Stimulated activated CD4-positive, alpha-beta T cell treated with anti-CD3 and anti-CD28 coated beads, TNF-alpha, amount 100 ng/mL, for 1 hour (primary cell): ENCODE measurements at regions not wholly inside any gene's neighbourhood (a gene's known extent, or its start where the extent isn't known, plus 50 kb on each side); places are given as distances from the start of the nearest gene placed in this dataset.
"Not testable (repeated sequence)": the region's sequence is repeated elsewhere in the genome, so short reads cannot be mapped to it uniquely, and the experiment has no call there.

Source experiments
- DNase-seq, 3 donors: peaks; one replicate each; pipeline ENCODE4 v3.0.0-alpha.2; 2020; ENCODE audit warnings: low read depth in 3 of 3, low spot score in 1 of 3

DNA sequence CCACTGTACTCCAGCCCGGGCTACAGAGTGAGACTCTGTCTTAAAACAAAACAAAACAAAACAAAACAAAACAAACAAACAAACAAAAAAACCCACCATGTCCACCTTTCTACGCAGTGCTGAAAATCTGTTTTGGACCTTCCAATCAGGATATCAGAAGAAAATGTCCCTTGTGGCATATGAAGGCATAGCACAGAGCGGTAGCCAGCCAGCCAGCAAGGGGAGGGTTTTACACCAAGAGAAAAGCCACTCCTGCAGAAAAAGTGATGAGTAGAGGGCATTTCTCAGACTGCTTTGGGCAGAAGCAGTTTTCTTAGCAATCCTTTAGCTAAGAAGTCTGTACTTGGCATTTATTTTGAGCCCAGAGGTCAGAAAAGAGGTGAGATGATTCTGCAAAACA is 612.2 kb downstream of the TYW1 start:
- no peak for DNase-seq

GRCh38 chr7:67610897-67611296 is 614.3 kb downstream of the TYW1 start:
- DNase-seq: no peak

DNA sequence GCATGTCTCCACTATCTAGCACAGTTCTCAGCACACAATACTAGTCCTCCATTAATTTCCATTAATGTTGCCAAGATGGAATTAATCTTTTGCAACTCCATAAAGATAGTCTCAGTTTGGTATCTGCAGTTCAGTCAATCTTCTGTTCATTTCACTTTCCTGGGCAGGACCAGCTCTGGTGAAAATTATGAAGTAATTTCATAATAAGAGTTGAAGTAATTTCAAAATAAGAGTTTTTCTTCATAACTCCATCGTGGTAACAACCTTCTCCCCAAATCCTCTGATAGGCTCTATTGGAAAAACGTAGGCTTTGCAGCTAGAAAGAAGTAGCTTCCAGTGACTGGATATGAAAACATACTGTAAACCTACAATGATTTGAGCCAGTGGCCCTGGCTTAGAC is 618.2 kb downstream of the TYW1 start:
- DNase-seq: no peak

DNA sequence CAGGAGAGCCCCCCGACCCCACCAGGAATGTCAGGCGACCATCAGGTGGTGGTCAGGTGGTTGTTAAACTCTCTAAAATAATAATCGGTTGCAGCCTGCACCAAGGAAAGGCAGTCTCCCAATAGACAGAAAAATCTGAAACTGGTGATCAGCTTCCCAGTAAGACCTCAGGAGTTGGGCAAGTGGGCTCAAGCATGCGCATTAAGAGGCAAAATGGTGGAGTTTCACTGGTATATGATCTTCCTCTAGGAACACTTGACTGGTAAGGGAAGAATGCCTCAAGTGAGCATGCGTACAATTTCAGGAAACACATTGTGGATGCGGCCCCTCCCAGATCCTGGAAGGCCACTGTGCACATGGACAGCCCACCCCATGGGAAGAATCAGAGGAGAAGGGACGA is 619.9 kb downstream of the TYW1 start:
- no peak for DNase-seq

- DNase-seq: no peak
Measured at GRCh38 chr7:67618556-67619162, 622.0 kb downstream of the TYW1 start.

GRCh38 chr7:67619175-67619574 is 622.5 kb downstream of the TYW1 start:
- DNase-seq: no peak

- no peak for DNase-seq
Measured at GRCh38 chr7:67620216-67620933, 623.7 kb downstream of the TYW1 start.

DNA sequence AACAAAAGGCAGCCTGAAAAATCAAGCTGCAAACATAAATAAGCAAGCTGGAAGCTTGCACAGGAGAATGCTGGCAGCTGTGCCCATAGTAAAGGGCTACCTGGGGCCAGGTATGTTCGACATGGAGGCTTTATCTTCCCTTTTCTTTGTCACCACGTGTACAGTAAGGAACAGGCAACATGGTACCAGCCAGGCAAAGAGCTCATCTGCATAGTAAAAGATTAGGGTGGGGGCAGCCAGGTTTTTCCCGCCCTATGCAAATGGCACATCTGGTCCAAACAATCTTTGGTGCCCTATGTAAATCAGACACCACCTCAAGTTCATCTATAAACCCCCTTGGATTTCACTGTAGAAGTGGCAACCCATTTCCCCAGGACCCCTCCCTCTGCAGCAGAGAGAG is 625.1 kb downstream of the TYW1 start:
- no peak for DNase-seq

GRCh38 chr7:67625257-67625737 is 628.7 kb downstream of the TYW1 start:
- DNase-seq: no peak

DNA sequence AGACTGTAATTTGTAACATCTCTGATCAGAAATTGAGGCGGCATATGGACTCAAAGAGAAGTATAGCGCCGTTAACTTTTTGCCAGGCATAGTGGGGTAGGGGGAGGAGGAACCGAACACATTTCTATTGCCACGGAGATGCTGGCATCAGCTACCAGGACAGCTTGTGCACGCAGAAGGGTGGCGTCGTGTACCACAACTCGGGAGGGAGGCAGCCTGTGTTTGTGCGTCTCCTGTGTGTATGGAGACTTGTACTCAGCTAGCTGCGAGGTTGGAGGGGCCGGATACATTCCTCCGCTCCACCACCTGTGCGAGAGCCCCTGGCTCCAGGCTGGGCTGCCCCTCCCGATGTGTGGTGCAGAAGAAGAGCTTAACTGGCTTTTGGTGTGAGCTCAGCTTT is 634.8 kb downstream of the TYW1 start:
- no peak for DNase-seq

GRCh38 chr7:67635271-67635670 is 638.6 kb downstream of the TYW1 start:
- no peak for DNase-seq

GRCh38 chr7:67636348-67637022 is 639.9 kb downstream of the TYW1 start:
- DNase-seq: no peak

GRCh38 chr7:67637023-67637358 is 640.4 kb downstream of the TYW1 start:
- no peak for DNase-seq

GRCh38 chr7:67642542-67642941 is 645.9 kb downstream of the TYW1 start:
- not testable (repeated sequence) for DNase-seq

DNA sequence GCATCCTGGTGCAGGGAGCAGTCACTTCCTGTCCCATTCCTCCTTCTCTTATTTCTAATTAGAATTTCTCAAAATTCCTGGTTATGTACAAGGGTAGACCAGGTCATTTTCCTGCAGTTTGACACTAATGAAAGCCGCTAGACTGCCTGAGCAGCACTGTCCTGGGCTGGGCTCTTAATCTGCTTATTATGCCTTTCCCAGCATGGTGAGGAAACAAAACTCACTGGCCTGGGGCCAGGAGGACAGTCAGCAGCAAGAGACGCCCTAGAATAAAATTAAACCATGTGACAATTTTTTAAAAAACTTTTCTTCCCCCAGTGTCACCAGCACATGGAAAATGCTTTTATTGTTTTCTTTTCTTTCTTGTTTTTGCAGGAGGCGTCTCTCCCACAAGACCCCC is 647.5 kb downstream of the TYW1 start:
- no peak for DNase-seq

DNA sequence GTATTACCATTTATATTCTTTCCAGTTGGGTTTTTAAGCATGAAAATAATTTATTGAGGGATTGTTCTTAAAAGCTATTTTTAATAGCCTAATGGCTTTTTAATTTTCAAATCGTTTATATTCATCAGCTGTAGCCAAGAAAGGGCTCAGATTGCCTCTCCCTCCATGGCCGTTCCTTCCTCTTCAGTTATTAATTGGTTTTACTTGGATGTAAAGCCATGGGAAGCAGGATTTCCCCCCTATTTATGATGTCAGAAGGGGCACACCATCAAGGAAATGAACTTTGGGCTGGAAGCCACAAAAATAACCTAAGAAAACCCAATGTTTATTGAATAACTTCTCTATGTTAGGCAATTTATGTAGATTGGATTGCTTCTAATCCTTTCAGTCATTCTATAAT is 656.3 kb downstream of the TYW1 start:
- no peak for DNase-seq

DNA sequence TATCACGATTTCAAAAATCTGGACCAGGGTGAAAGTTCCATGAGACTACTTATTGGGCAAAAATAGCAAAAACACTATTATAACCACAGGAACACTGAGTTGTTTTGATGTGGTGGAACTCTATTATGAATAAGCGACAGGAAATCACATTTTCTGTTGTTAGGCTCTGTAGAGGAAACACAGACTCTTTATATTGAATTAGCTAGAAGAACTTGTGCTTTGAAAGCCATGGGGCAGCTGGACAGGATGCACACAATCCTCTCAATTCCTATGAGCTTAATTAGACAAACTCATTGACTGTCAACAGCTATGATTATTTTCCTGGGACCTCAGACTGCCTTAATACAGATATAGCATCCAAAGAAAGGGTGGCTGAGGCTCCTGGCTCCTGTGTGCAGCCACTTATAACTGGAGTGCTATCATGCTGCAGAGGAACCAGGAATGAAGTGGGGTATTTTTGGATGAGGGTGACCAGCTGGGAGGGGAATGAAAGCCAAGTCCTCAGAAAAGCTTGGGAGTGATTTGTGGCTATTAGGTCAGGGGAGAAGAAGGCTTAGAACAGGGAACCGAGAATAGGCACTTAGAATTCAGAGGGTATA is 657.3 kb downstream of the TYW1 start:
- no peak for DNase-seq

DNA sequence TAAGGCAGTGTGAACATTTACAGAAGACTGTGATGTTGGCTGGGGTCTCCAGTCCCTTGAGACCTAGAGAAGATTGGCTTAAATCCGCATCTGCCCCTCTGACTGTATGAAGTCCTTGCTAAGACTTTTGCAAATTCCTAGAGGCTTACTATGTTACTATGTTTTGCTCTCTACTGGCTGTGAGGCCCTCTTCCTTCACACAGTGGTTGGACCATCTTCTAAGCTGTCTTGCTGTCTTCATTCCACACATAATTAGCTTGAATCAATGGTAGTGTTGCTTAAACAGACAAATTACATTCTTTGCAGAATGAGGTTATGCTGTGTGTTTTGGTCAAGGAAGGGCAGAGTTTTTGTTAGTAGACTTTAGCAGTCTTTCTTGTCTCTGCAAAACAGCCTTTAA is 658.0 kb downstream of the TYW1 start:
- DNase-seq: no peak

DNA sequence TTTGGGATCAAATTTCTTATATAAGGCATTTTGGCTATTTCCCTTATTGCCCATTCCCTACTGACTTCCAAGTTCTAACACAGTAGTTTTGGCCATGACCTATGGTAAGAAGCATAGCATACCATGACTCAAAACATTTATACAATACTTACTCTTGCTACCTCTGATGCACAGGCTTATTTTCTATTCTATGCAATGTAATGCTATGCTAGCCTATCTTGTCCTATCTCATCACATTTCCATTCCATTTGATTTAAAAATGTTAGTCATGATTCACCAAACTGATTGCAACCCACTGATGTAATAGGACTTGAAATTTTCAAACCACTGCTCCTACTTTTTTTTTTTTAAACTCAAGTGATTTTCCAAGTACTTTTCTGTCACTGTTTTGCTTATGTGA is 658.5 kb downstream of the TYW1 start:
- no peak for DNase-seq

- DNase-seq: no peak
Measured at GRCh38 chr7:67659091-67659490, 662.5 kb downstream of the TYW1 start.

DNA sequence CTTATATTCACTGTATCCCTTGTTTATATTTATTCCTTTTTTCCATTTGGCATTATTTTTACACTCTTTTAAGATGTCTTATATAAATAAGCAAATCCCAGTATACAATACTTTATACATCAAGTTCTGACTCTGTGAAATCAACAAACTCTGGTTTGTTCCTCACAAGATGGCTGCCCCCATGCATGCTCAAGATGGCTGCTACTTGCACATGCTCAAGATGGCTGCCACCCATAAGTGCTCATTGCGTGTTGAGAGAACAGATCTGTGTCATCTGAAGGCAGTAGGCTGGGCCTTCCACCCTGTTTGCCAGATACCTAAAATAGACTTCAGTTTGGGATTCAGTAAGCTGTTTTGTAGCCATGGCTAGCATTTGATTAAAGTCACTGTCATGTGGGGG is 666.2 kb downstream of the TYW1 start:
- DNase-seq: no peak

GRCh38 chr7:67663644-67664043 is 667.0 kb downstream of the TYW1 start:
- DNase-seq: no peak
